Inflammatory macrophage (primary cell): ENCODE measurements at regions not wholly inside any gene's neighbourhood (a gene's known extent, or its start where the extent isn't known, plus 50 kb on each side); places are given as distances from the start of the nearest gene placed in this dataset.
"Not testable (repeated sequence)": the region's sequence is repeated elsewhere in the genome, so short reads cannot be mapped to it uniquely, and the experiment has no call there.

Experiments used
- DNase-seq, 2 donors: peaks; one replicate each; pipeline ENCODE4 v3.0.0-alpha.2; 2020 to 2022

DNA sequence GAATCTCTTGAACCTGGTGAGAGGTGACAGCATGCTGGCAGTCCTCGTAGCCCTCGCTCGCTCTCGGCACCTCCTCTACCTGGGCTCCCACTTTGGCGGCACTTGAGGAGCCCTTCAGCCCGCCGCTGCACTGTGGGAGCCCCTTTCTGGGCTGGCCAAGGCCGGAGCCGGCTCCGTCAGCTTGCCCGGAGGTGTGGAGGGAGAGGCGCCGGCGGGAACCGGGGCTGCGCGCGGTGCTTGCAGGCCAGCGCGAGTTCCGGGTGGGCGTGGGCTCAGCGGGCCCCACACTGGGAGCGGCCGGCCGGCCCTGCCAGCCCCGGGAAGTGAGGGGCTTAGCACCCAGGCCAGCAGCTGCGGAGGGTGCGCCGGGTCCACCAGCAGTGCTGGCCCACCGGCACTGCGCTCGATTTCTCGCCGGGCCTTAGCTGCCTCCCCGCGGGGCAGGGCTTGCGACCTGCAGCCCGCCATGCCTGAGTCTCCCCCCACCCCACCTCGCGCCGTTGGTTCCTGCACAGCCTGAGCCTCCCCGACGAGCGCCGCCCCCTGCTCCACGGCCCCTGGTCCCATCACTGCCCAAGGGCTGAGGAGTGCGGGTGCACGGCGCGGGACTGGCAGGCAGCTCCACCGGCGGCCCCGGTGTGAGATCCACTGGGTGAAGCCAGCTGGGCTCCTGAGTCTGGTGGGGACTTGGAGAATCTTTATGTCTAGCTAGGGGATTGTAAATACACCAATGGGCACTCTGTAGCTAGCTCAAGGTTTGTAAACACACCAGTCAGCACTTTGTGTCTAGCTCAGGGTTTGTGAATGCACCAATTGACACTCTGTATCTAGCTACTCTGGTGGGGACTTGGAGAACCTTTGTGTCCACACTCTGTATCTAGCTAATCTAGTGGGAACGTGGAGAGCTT is 328.3 kb upstream of the KLF4 start:
- not testable (repeated sequence) for DNase-seq

DNA sequence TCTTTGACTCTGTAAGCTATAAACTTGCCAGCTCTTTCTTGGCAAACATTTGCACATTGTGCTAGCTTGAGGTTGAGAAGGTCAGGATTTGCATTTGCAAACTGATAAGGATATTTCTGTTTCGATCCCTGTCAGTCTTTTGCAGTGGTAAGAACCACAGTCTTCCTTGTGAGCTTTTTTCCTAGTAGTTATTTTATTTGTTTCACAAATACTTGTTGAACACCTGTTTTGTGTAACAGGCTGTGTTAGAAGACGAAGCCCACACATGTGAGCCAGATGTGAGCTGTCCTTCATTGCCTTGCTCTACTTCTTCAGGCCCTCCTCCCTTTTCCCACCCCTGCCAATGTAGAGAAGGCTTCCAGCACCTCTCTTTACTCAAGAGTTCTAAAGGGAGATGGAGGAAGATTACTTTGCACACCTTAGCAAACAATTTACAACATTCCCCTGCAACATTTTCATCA is 327.0 kb upstream of the KLF4 start:
- DNase-seq: no peak

GRCh38 chr9:107815782-107816560 is 326.4 kb upstream of the KLF4 start:
- DNase-seq: no peak

DNA sequence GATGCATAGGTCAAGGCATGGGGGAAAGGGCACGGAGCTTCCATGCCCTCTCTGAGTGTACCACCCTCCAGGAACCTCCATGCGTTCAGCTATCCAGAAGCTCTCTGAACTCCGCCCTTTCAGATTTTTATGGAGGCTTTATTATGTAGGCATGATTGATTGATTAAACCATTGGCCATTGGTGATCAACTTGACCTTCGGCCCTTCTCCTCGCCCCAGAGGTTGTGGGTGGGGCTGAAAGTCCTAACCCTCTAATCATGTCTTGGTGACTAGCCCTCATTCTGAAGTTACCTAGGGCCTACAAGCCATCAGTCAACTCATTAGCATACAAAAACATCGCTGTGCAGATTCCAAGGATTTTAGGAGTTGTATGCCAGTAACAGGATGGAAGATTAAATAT is 323.7 kb upstream of the KLF4 start:
- no peak for DNase-seq

DNA sequence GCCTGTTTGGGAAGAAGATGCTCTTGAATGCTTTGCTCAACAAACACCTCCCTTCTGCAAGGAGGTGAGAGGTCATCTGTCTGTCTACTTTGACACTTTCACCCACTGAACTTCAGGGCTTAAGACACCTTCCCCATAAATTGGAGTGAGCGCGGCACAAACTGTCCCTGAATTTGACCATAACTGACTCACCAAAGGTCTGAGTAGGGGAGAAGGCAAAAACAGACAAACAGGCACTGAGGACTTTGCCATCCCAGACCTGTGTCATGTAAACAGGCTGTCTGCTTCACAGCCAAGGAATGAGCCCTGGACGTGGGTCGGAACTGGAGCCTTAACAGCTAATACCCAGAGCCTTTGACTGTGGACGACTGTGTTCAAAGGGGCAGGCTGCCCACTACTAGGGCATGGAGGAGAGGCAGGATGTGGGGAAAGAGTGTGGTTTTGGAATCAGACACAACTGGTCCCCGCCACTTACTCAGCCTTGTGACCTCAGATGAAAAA is 320.9 kb upstream of the KLF4 start:
- peak; percentile 24 to 41 for DNase-seq

- DNase-seq: no peak
Measured at GRCh38 chr9:107809871-107810460, 320.4 kb upstream of the KLF4 start.

- no peak for DNase-seq
Measured at GRCh38 chr9:107807183-107807582, 317.6 kb upstream of the KLF4 start.

DNA sequence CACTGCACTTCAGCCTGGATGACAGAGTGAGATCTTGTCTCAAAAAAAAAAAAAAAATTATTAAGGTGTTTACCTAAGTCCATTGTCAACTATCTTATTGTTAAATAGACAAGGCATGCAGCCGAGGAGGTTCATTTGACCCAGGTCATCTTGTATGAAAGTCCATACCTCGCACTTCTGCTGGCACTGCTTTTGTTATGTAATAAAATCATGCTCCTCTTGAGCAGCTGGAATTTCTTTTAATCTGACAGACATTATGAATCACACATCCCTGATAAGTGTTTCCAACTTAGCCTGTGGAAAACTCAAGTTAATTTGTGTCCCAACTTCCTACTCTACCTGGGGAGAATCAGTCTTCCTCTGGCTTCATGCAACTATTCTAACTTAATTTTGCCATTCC is 315.6 kb upstream of the KLF4 start:
- DNase-seq: no peak

GRCh38 chr9:107794259-107794658 is 304.7 kb upstream of the KLF4 start:
- DNase-seq: peak; percentile 39 to 50

GRCh38 chr9:107793541-107793940 is 304.0 kb upstream of the KLF4 start:
- no peak for DNase-seq

DNA sequence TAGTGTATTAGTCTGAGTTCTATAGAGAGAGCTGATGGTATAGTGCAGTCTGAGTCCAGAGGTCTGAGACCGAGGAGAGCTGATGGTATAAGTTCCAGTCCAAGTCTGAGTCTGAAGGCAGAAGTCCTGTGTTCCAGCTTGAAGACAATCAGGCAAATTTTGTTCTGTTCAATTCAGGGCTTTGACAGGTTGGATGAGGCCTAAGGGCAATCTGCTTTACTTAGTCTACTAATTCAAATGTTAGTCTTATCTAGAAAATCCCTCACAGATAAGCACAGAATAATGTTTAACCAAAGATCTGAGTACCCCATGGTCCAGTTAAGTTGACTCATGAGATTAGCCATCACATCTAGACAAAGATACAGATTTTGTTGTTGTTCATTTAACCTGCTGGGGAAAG is 303.0 kb upstream of the KLF4 start:
- DNase-seq: no peak

DNA sequence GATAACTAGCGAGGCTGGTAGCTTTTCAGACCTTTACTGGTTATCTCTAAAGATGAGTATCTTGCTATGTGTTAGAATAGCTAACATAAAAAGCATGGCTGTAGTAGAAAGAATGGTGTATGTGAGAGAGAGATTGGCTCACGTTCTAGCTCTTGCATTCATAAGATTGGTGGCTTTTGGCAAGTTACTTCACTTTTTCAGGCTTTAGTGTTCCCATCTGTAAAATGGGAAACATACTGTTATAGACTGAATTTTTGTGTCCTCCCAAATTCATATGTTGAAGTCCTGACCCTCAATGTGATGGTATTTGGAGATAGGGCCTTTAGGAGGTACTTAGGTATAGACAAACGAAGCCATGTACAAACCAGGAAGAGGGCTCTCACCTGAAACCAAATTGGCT is 302.4 kb upstream of the KLF4 start:
- no peak for DNase-seq

- DNase-seq: peak in 1 of 2 donors; percentile 0
Measured at GRCh38 chr9:107789001-107789700, 299.6 kb upstream of the KLF4 start.

DNA sequence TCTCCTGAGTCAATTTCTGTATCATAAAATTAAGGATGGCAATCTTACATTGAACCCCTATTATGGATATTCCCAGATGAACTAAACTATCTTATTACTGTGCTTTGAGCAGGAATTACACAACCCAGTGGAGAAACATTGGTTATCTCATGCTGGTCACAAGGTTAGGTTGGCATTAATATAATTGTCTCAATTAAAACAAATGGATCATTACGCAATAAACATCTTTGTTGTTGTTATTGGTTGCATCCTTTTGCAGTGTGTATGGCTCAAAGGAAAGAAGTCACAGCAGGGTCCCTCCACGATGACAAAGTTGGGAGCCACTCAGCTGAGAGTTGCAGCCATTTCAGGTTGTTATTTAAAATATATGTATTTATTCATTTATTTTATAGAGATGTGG is 297.0 kb upstream of the KLF4 start:
- DNase-seq: no peak

DNA sequence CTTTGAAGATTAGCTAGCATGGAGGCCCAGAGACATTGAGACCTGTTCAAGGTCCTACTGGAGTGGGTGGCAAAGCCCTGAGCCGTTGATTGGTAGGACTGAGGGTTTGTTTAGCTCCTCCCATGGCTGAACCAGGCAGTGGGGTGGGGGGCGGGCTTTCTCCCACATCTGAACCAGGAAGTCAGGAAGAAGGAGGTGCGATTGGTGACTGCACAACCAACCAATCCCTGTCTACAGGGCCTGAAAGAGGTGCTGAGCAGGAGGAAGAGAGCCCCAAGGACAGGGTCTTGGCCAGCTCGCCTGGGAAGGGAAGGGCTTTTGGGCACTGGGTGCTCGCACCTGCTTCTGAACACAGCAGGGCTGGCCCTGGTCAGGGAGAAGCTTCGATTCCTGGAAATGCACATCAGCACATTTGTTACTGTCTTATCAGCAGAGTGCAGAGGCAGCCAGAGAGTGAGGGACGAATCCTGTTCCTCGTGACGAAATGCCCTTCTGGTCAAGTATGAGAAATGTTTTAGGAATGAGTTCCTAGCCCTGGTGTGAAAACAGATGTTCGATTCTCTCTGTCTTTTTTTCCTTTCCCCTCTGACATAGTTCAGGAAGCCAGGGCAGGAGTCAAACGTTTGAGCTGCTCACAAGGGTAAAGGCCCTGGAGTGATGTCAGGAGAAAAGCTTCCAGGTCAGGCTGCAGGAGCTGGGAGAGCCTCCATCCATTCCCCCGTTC is 294.8 kb upstream of the KLF4 start:
- no peak for DNase-seq

- peak; percentile 50 to 62 for DNase-seq
Measured at GRCh38 chr9:107782789-107783188, 293.2 kb upstream of the KLF4 start.

DNA sequence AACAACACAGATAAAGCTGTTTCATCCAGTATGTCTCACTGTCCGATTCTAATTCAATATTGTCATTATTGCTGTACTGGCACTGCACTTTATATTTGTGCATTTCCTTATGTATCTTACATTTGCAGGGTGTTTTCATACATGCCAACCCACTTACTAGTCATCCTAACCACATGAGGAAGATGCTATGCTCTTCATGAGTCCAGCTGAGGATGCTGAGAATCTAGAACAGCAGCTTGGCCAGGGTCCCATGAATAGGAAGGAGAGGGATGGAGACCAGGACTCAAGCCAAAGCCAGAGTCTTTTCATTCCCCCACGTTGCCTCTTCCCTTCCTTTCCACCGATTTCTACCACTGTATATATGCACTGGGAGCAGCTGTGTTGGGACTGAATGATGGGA is 292.8 kb upstream of the KLF4 start:
- peak in 1 of 2 donors; percentile 45 for DNase-seq

DNA sequence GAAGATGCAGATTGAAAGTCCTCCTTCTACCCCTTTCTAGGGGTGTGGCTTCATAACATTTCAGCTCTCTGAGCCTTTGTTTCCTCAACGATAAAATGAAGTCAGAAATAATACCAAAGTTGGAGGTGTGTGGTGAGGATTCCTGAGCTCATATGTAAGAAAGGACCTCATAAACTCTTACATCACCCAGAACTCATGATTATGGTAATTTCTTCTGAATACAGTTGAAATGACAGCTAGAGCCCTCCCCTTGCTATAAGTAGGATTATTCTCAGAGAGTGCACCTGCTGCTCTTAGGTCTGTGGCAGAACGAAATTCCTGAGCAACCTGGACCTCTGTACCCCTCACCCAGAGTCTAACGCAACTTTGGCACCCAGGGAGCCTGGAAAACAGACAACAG is 291.4 kb upstream of the KLF4 start:
- DNase-seq: no peak

- peak; percentile 33 to 70 for DNase-seq
Measured at GRCh38 chr9:107779731-107780130, 290.2 kb upstream of the KLF4 start.

DNA sequence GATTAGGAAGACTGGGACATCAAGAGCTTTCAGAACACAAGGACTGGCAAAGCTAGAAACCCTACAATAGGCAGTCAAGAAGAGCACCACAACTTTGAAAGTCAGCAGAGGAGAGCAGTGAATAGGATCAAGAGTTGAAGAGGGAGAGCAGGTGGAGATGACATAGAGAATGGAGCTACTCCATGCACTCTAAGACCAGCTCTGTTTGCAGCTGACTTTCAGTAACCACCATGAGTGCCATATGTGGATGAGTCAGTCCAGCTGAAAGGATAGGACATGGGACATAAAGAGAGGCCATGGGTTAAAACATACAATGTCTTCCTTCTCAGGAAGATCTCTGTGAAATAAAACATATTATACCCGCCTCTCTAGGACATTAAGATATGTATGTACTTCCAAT is 289.1 kb upstream of the KLF4 start:
- DNase-seq: peak in 1 of 2 donors; percentile 23

GRCh38 chr9:107774099-107774498 is 284.5 kb upstream of the KLF4 start:
- DNase-seq: peak; percentile 92 to 93

DNA sequence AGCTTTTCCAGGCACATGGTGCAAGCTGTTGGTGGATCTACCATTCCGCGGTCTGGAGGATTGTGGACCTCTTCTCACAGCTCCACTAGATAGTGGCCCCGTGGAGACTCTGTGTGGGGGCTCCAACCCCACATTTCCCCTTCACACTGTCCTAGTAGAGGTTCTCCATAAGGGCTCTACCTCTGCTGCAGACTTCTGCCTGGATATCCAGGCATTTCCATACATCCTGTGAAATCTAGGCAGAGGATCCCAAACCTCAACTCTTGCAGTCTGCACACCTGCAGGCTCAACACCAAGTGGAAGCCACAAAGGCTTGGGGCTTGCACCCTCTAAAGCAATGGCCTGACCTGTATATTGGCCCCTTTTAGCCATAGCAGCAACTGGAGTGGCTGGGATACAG is 283.4 kb upstream of the KLF4 start:
- no peak for DNase-seq
